ENCODE measurements at regions not wholly inside any gene's neighbourhood (a gene's known extent, or its start where the extent isn't known, plus 50 kb on each side); places are given as distances from the start of the nearest gene placed in this dataset.

DNA sequence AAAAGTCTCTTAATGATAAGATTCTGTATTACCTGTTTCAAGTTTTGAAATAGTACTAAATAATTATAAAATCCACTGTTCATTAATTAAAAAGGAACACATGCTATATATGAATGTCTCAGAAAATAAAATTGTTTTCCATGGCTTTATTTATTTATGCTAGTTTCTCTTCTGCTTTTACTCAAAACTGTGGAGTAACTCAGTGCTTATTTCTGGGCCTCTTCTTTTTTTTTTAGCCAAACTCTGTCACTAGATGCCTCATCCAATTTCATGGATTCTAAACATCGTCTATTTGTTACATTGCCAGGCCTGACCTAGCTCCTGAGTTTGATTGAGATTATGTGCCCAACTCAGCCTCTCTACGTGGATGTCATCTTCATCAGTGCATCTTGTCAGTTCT, 1509.7 kb downstream of the MAT2B start:
- no peaks in the 10 kb centered on the region for H3K9me3 ChIP-seq (ENCODE audit: control insufficient read depth in 4 of 4, low read length in 3 of 4)
- WGBS = 66% methylated on average over 2 of the region's 2 CpGs
- H3K4me3 ChIP-seq (ENCODE audit: low read depth in 1 of 3, low read length in 3 of 3) = no peak overlapping the region
- H3K9ac ChIP-seq (ENCODE audit: low read depth in 1 of 2, low read length in 2 of 2) = no peak overlapping the region
- no peaks in the 10 kb centered on the region for H3K4me1 ChIP-seq (ENCODE audit: control insufficient read depth in 4 of 4, insufficient read depth in 4 of 4, low read length in 3 of 4)
- peaks cover 0 to 5% (median 0%) of the 10 kb centered on the region in 4 donors for H3K27me3 ChIP-seq (ENCODE audit: control insufficient read depth in 4 of 4, insufficient read depth in 4 of 4, low read length in 3 of 4)
- DNase-seq (ENCODE audit: low spot score) = no peak
- TF ChIP-seq, protein P1, sequence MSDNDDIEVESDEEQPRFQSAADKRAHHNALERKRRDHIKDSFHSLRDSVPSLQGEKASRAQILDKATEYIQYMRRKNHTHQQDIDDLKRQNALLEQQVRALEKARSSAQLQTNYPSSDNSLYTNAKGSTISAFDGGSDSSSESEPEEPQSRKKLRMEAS (IDR thresholded peaks at IDR 0.05) = no peak
- TF ChIP-seq GABPA (IDR thresholded peaks at IDR 0.05 in 1 of 2, conservative IDR thresholded peaks at IDR 0.05 in 1 of 2) = no peak
- no peak for TF ChIP-seq NR2F2 (IDR thresholded peaks at IDR 0.05)
- TF ChIP-seq, protein P2, sequence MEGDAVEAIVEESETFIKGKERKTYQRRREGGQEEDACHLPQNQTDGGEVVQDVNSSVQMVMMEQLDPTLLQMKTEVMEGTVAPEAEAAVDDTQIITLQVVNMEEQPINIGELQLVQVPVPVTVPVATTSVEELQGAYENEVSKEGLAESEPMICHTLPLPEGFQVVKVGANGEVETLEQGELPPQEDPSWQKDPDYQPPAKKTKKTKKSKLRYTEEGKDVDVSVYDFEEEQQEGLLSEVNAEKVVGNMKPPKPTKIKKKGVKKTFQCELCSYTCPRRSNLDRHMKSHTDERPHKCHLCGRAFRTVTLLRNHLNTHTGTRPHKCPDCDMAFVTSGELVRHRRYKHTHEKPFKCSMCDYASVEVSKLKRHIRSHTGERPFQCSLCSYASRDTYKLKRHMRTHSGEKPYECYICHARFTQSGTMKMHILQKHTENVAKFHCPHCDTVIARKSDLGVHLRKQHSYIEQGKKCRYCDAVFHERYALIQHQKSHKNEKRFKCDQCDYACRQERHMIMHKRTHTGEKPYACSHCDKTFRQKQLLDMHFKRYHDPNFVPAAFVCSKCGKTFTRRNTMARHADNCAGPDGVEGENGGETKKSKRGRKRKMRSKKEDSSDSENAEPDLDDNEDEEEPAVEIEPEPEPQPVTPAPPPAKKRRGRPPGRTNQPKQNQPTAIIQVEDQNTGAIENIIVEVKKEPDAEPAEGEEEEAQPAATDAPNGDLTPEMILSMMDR (IDR thresholded peaks at IDR 0.05; ENCODE audit: low read depth, low read length, missing input control) = no peak
- TF ChIP-seq EGR1 (IDR thresholded peaks at IDR 0.05; ENCODE audit: low read depth in 2 of 2) = no peak
- TF ChIP-seq TAF1 (conservative IDR thresholded peaks at IDR 0.05) = no peak
- no peaks in the 10 kb centered on the region for H3K36me3 ChIP-seq (ENCODE audit: control insufficient read depth in 4 of 4, insufficient read depth in 3 of 4, low read depth in 1 of 4, low read length in 3 of 4)
- no peak overlapping the region for H3K27ac ChIP-seq (ENCODE audit: low read depth in 1 of 2, low read length in 2 of 2)

DNA sequence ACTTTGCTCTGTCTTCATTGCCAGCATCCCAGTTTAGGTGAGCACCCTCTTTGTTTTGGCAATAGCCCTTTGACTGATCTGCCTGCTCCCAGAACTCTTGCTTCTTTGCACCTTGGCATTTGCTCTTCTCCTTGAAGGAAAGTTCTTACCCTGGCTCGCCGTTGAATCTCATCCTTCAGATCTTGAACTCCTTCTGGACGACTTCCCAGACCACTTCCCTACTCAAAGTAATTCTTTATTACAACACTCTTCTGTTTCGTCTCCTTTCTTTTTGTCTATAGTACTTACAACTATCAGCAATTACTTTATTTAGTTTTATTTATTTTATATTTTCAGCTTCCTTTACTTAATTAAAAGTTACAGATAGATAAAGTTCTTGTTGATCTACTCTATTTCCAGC, 1510.1 kb downstream of the MAT2B start:
- no peak overlapping the region for H3K9ac ChIP-seq (ENCODE audit: low read depth in 1 of 2, low read length in 2 of 2)
- no peaks in the 10 kb centered on the region for H3K36me3 ChIP-seq (ENCODE audit: control insufficient read depth in 4 of 4, insufficient read depth in 3 of 4, low read depth in 1 of 4, low read length in 3 of 4)
- no peak overlapping the region for H3K27ac ChIP-seq (ENCODE audit: low read depth in 1 of 2, low read length in 2 of 2)
- no peaks in the 10 kb centered on the region for H3K9me3 ChIP-seq (ENCODE audit: control insufficient read depth in 4 of 4, low read length in 3 of 4)
- WGBS = 55% methylated on average over 4 of the region's 4 CpGs
- TF ChIP-seq JUND (IDR thresholded peaks at IDR 0.05) = no peak
- TF ChIP-seq ATF3 (IDR thresholded peaks at IDR 0.05) = no peak
- no peak for TF ChIP-seq RAD21 (IDR thresholded peaks at IDR 0.05)
- no peak for TF ChIP-seq RXRA (IDR thresholded peaks at IDR 0.05)
- TF ChIP-seq GABPA (IDR thresholded peaks at IDR 0.05 in 1 of 2, conservative IDR thresholded peaks at IDR 0.05 in 1 of 2) = no peak
- TF ChIP-seq YY1 (IDR thresholded peaks at IDR 0.05) = no peak
- TF ChIP-seq, protein P1 (IDR thresholded peaks at IDR 0.05) = no peak
- H3K27me3 ChIP-seq (ENCODE audit: control insufficient read depth in 4 of 4, insufficient read depth in 4 of 4, low read length in 3 of 4) = peaks cover 0 to 5% (median 0%) of the 10 kb centered on the region in 4 donors
- no peaks in the 10 kb centered on the region for H3K4me1 ChIP-seq (ENCODE audit: control insufficient read depth in 4 of 4, insufficient read depth in 4 of 4, low read length in 3 of 4)
- no peak for DNase-seq (ENCODE audit: low spot score)
- H3K4me3 ChIP-seq (ENCODE audit: low read depth in 1 of 3, low read length in 3 of 3) = no peak overlapping the region

- DNase-seq (ENCODE audit: low spot score) = no peak
- Histone ChIP-seq H3K27me3 (ENCODE audit: control insufficient read depth in 4 of 4, insufficient read depth in 4 of 4, low read length in 3 of 4) (no peaks in the 10 kb centered on the region), H3K9ac (ENCODE audit: low read depth in 1 of 2, low read length in 2 of 2) (no peak overlapping the region), H3K27ac (ENCODE audit: low read depth in 1 of 2, low read length in 2 of 2) (no peak overlapping the region), H3K36me3 (ENCODE audit: control insufficient read depth in 4 of 4, insufficient read depth in 3 of 4, low read depth in 1 of 4, low read length in 3 of 4) (no peaks in the 10 kb centered on the region), H3K9me3 (ENCODE audit: control insufficient read depth in 4 of 4, low read length in 3 of 4) (no peaks in the 10 kb centered on the region), H3K4me3 (ENCODE audit: low read depth in 1 of 3, low read length in 3 of 3) (no peak overlapping the region), H3K4me1 (ENCODE audit: control insufficient read depth in 4 of 4, insufficient read depth in 4 of 4, low read length in 3 of 4) (no peaks in the 10 kb centered on the region)
- WGBS = 86% methylated on average over 1 of the region's 1 CpG
- no peak for TF ChIP-seq HNF4G (IDR thresholded peaks at IDR 0.05)
- TF ChIP-seq YY1 (IDR thresholded peaks at IDR 0.05) = no peak
- TF ChIP-seq SP1 (IDR thresholded peaks at IDR 0.05) = no peak
- TF ChIP-seq EGR1 (IDR thresholded peaks at IDR 0.05; ENCODE audit: low read depth in 2 of 2) = no peak
- no peak for TF ChIP-seq GABPA (IDR thresholded peaks at IDR 0.05 in 1 of 2, conservative IDR thresholded peaks at IDR 0.05 in 1 of 2)
- TF ChIP-seq, protein P2 (IDR thresholded peaks at IDR 0.05; ENCODE audit: low read depth, low read length, missing input control) = no peak
- no peak for TF ChIP-seq NR2F2 (IDR thresholded peaks at IDR 0.05)
- TF ChIP-seq RXRA (IDR thresholded peaks at IDR 0.05) = no peak
- TF ChIP-seq ATF3 (IDR thresholded peaks at IDR 0.05) = no peak
- TF ChIP-seq RAD21 (IDR thresholded peaks at IDR 0.05) = no peak
- no peak for TF ChIP-seq HNF4A (conservative IDR thresholded peaks at IDR 0.05)
Observed at GRCh38 chr5:165026971-165027370, 1521.6 kb downstream of the MAT2B start.

Data from liver (tissue), 8 donors.